HCT116 (cell line): ENCODE measurements at regions not wholly inside any gene's neighbourhood (a gene's known extent, or its start where the extent isn't known, plus 50 kb on each side); places are given as distances from the start of the nearest gene placed in this dataset.

Source experiments
- ATAC-seq: fragments of 200-7000 bp; cut with Tn5 transposase; 2 replicates; pipeline ENCODE4 v1.9.1; 2020; ENCODE audit warnings: mild to moderate bottlenecking, moderate library complexity
- BruUV-seq: library from RNA; stranded (reverse); fragments of 400-500 nt; replicated peaks from 2 replicates; lab custom pipeline; 2021; lab: Mats Ljungman, UMichigan
- CTCF ChIA-PET: fragments of 300-600 bp; sonication (Branson Sonifier 250); formaldehyde crosslinking; loops from one replicate; lab custom pipeline; 2021; ENCODE audit warnings: antibody characterized with exemption; lab: Charles Lee
- POLR2A ChIA-PET: fragments of 300-600, 350-600 bp; sonication (Branson Sonifier 250); formaldehyde crosslinking; loops from one replicate; lab custom pipeline; 2021; ENCODE audit warnings: antibody characterized with exemption; lab: Charles Lee
- RAD21 ChIA-PET, 2 experiments: fragments of 300-600 bp; sonication (Branson Sonifier 250); formaldehyde crosslinking; loops; one replicate each; lab custom pipeline; 2023; ENCODE audit warnings: low total read pairs in 2 of 2; ENCODE audit not compliant: uncharacterized antibody in 2 of 2, unreplicated experiment in 2 of 2, low non-redundant PET in 1 of 2; lab: Charles Lee
- DNase-seq: peaks from one replicate; pipeline ENCODE4 v3.0.0-alpha.2; 2010; ENCODE audit warnings: low read depth, low spot score
- H2AFZ ChIP-seq: fragments of 200-600 bp; shearing (Covaris generic), sonication (generic); 2 replicates; pipeline ENCODE4 v1.6.1; 2017; ENCODE audit warnings: low read depth, mixed run types, mixed read lengths, antibody characterized with exemption, low read length; ENCODE audit not compliant: poor library complexity, severe bottlenecking
- H3K27ac ChIP-seq: 2 replicates; pipeline ENCODE4 v1.5.1; 2012; ENCODE audit warnings: low read depth, low read length
- H3K27me3 ChIP-seq: fragments of 200-600 bp; sonication (generic); 2 replicates; pipeline ENCODE4 v1.6.1; 2016; ENCODE audit warnings: mixed run types, low read length, mixed read lengths; ENCODE audit not compliant: insufficient read depth
- H3K36me3 ChIP-seq, 2 experiments: fragments of 200-500 bp in 1 of 2; fragments of 200-600 bp in 1 of 2; sonication (Bioruptor generic) in 1 of 2; sonication (generic) in 1 of 2; 2 replicates each; pipeline versions ENCODE4 v1.5.1 to v1.6.1; 2014 to 2016; ENCODE audit warnings: low read length in 2 of 2, inconsistent platforms in 1 of 2, mixed read lengths in 1 of 2, mixed run types in 1 of 2; ENCODE audit not compliant: insufficient read depth in 2 of 2, control insufficient read depth in 1 of 2
- H3K4me1 ChIP-seq, 2 experiments: fragments of 200-600 bp in 1 of 2; sonication (generic) in 1 of 2; 2 replicates each; pipeline versions ENCODE4 v1.5.1 to v1.6.1; 2012 to 2017; ENCODE audit warnings: low read length in 2 of 2, inconsistent platforms in 1 of 2, mild to moderate bottlenecking in 1 of 2, mixed read lengths in 1 of 2, mixed run types in 1 of 2, moderate library complexity in 1 of 2; ENCODE audit not compliant: insufficient read depth in 2 of 2, control insufficient read depth in 1 of 2
- H3K4me2 ChIP-seq: fragments of 200-600 bp; sonication (generic); 2 replicates; pipeline ENCODE4 v1.6.1; 2017; ENCODE audit warnings: mixed run types, low read length, mixed read lengths
- H3K4me3 ChIP-seq, 2 experiments: fragments of 200-600 bp in 1 of 2; sonication (generic) in 1 of 2; replicated peaks in 1 of 2; 2 replicates each; pipeline ENCODE4 v1.5.1; 2011 to 2016; ENCODE audit warnings: low read length in 2 of 2, control low read depth in 1 of 2, low read depth in 1 of 2, mild to moderate bottlenecking in 1 of 2, mixed read lengths in 1 of 2, mixed run types in 1 of 2
- H3K79me2 ChIP-seq: fragments of 200-600 bp; sonication (generic); 2 replicates; pipeline ENCODE4 v1.6.1; 2017; ENCODE audit warnings: mild to moderate bottlenecking, mixed run types, low read length, moderate library complexity, mixed read lengths; ENCODE audit not compliant: insufficient read depth
- H3K9ac ChIP-seq: fragments of 200-600 bp; sonication (generic); 2 replicates; pipeline ENCODE4 v1.6.1; 2016; ENCODE audit warnings: low read length, mixed read lengths
- H3K9me2 ChIP-seq: fragments of 200-600 bp; sonication (generic), shearing (Covaris generic); 2 replicates; pipeline ENCODE4 v1.6.1; 2017; ENCODE audit warnings: mixed run types, mild to moderate bottlenecking, moderate library complexity; ENCODE audit not compliant: insufficient read depth
- H3K9me3 ChIP-seq, 2 experiments: fragments of 200-500 bp in 1 of 2; fragments of 200-600 bp in 1 of 2; sonication (Bioruptor generic) in 1 of 2; sonication (generic) in 1 of 2; 2 replicates each; pipeline ENCODE4 v1.6.1; 2014 to 2017; ENCODE audit warnings: low read length in 2 of 2, mixed read lengths in 2 of 2, inconsistent platforms in 1 of 2, low read depth in 1 of 2, mild to moderate bottlenecking in 1 of 2, mixed run types in 1 of 2, moderate library complexity in 1 of 2; ENCODE audit not compliant: control insufficient read depth in 1 of 2, insufficient read depth in 1 of 2
- H4K20me1 ChIP-seq: fragments of 200-600 bp; sonication (generic), shearing (Covaris generic); 2 replicates; pipeline ENCODE4 v1.6.1; 2017; ENCODE audit warnings: mixed run types, mild to moderate bottlenecking, moderate library complexity; ENCODE audit not compliant: insufficient read depth
- CBX3 ChIP-seq: IDR thresholded peaks from 2 replicates; pipeline ENCODE4 v1.6.1; 2012; ENCODE audit warnings: low read depth
- POLR2A ChIP-seq: IDR thresholded peaks from 2 replicates; pipeline ENCODE4 v1.7.0; 2011; ENCODE audit warnings: borderline replicate concordance; ENCODE audit not compliant: insufficient read depth, insufficient read length; ENCODE audit errors: extremely low read depth
- RAD21 ChIP-seq: IDR thresholded peaks from 2 replicates; pipeline ENCODE4 v1.6.1; 2012; ENCODE audit warnings: low read depth, mild to moderate bottlenecking
- REST ChIP-seq: IDR thresholded peaks from 2 replicates; pipeline ENCODE4 v1.6.1; 2012; ENCODE audit warnings: low read depth
- ZNF274 ChIP-seq: fragments of 200-500 bp; sonication (Bioruptor generic); IDR thresholded peaks from 2 replicates; pipeline ENCODE4 v1.6.1; 2014; ENCODE audit warnings: mild to moderate bottlenecking, low read depth, low read length, inconsistent platforms
- intact Hi-C: fragments of 100-400 bp; cut with micrococcal nuclease; formaldehyde crosslinking; loops from 2 replicates; pipeline ENCODE4 v1.10.0; 2022

- Histone ChIP-seq H3K79me2 (no peaks in the 10 kb centered on the region), H3K27ac (no peak overlapping the region), H3K9me2 (no peaks in the 10 kb centered on the region), H3K9me3 (no peaks in the 10 kb centered on the region), H3K4me1 (peaks cover 28 to 51% of the 10 kb centered on the region in 2 experiments), H2AFZ (no peak overlapping the region), H3K4me2 (no peak overlapping the region), H4K20me1 (no peaks in the 10 kb centered on the region), H3K36me3 (no peaks in the 10 kb centered on the region), H3K27me3 (no peaks in the 10 kb centered on the region), H3K4me3 (no peak overlapping the region), H3K9ac (no peak overlapping the region)
- DNase-seq (no peak), ATAC-seq (no peak)
- POLR2A ChIA-PET, result no interaction called here
- intact Hi-C loops, result no loop called here
- TF ChIP-seq CBX3, result no peak
- no peak for TF ChIP-seq ZNF274
- no peak for TF ChIP-seq RAD21
- TF ChIP-seq POLR2A, result no peak
- TF ChIP-seq REST, result no peak
- RAD21 ChIA-PET, result no interaction called here
- no TSS peak for BruUV-seq
- CTCF ChIA-PET, result no interaction called here
These were observed 108.4 kb upstream of the OTOS start for GRCh38 chr2:240248721-240249422.
